ENCODE measurements at regions not wholly inside any gene's neighbourhood (a gene's known extent, or its start where the extent isn't known, plus 50 kb on each side); places are given as distances from the start of the nearest gene placed in this dataset.

DNA sequence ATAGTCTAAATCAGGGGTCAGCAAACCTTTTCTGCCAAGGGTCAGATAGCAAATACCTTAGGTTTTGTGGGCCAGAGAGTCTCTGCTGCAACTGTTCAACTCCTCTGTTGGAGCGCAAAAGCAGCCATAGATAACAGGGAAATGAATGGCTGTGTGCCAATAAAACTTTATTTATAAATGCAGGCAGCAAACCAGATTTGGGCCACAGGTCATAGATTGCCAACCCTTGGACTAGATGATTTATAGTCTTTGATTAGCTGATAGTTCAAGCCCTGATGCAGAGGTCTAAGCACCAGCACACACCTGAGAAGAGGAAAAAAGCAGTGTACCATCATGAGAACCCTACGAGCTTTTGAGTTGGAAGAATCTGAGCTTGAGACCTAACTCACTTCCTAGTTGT lies 86.0 kb upstream of the DYNLRB2 start:
- Mint-ChIP-seq H3K4me1 (no peaks in the 10 kb centered on the region), H3K27ac (ENCODE audit: low read depth) (no peak overlapping the region), H3K4me3 (no peak overlapping the region), H3K27me3 (peaks cover 45% of the 10 kb centered on the region), H3K9me3 (no peaks in the 10 kb centered on the region), H3K36me3 (ENCODE audit: insufficient read depth) (no peaks in the 10 kb centered on the region)
- no peak for DNase-seq (ENCODE audit: low spot score in 2 of 2)
- no peak for ATAC-seq (replicated peaks; ENCODE audit: extremely low read depth, poor library complexity, severe bottlenecking)

DNA sequence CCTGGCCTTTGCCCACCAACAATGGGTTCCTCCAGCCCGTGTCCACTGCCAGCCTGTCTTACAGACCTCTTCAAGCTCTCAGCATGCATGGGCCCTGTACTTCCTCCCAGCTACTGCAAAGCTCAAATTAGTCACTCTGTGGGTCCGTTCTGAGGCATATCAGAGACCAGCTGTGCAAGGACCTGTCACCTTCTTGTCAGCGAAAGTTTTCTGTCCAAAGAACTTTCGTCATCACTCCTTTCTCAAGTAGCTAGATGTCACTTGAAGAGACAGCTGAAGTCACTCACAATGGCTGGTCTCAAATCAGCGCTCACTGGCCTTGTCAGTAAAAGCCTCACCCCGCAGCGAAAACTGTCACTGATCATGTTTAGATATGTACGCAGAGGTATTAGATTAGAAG lies 91.4 kb upstream of the DYNLRB2 start:
- H3K4me1 Mint-ChIP-seq: no peaks in the 10 kb centered on the region

DNA sequence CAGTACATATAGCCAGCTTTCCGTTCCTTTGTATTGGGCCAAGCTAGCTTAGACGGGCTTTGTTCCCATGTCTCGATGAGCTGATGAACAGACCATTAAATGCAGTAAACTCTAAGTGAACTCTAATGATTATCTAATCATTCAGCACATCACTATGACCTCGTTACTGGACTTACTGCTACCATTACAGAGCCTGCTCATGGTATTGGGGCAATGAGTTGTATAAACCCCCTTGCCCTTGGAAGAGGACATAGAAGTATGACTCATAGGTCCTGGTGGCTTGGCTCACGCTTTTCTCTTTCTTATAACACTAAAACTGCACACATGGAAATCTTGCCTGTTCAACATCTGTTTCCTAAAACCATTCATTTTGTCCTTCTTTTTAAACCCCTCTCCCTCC lies 93.6 kb upstream of the DYNLRB2 start:
- DNase-seq (ENCODE audit: low spot score in 2 of 2): no peak
- Mint-ChIP-seq H3K4me3 (no peak overlapping the region), H3K9me3 (no peaks in the 10 kb centered on the region), H3K36me3 (ENCODE audit: insufficient read depth) (no peaks in the 10 kb centered on the region), H3K27me3 (peaks cover 10% of the 10 kb centered on the region), H3K27ac (ENCODE audit: low read depth) (no peak overlapping the region), H3K4me1 (no peaks in the 10 kb centered on the region)
- ATAC-seq (replicated peaks; ENCODE audit: extremely low read depth, poor library complexity, severe bottlenecking): no peak

More for the DNA sequence above, 91.4 kb upstream of the DYNLRB2 start:
- H3K9me3 Mint-ChIP-seq: no peaks in the 10 kb centered on the region
- DNase-seq (ENCODE audit: low spot score in 2 of 2) (no peak), ATAC-seq (replicated peaks; ENCODE audit: extremely low read depth, poor library complexity, severe bottlenecking) (no peak)
- H3K36me3 Mint-ChIP-seq (ENCODE audit: insufficient read depth): no peaks in the 10 kb centered on the region
- H3K4me3 Mint-ChIP-seq: no peak overlapping the region
- H3K27me3 Mint-ChIP-seq: peaks cover 10% of the 10 kb centered on the region
- no peak overlapping the region for H3K27ac Mint-ChIP-seq (ENCODE audit: low read depth)

DNA sequence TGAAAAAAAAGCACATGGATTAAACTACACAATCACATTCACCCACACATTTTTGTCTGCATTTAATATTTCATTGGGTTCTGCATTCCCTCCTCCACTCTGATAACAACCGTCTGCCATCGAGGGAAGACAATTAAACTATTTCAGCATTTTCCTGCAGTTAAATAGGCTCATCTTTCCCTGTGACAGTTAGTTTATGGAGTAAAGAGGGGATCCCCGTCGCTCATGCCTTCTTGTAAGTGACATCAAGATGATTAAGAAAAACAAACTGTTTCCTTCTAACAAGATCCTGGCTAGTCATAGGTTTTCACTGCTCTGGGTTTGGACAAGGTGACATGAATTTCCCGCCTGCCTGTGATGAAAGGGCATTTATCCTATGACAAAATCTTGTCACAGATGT lies 98.0 kb upstream of the DYNLRB2 start:
- Mint-ChIP-seq H3K4me3 (no peak overlapping the region), H3K36me3 (ENCODE audit: insufficient read depth) (no peaks in the 10 kb centered on the region), H3K9me3 (no peaks in the 10 kb centered on the region), H3K27ac (ENCODE audit: low read depth) (no peak overlapping the region), H3K4me1 (peaks cover 9% of the 10 kb centered on the region), H3K27me3 (peaks cover 7% of the 10 kb centered on the region)
- no peak for DNase-seq (ENCODE audit: low spot score in 2 of 2)
- no peak for ATAC-seq (replicated peaks; ENCODE audit: extremely low read depth, poor library complexity, severe bottlenecking)

DNA sequence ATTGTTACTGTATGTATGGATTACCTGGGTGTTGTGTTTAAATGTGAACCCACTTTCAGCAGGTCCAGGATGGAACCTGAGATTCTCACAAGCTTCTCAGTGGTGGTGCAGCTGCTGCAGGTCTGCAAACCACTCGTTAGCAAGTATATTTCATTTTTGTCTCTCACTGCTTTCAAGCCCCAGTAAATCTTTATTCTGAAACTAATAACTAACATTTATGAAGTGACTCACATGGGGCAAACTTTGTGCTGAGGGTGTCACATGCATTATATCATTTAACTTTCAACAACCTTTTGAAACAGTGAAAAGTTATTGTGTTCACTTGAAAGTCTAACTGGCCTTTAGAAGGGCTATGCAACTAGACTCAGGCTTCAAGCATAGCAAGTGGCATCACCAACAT lies 98.9 kb upstream of the DYNLRB2 start:
- no peaks in the 10 kb centered on the region for H3K9me3 Mint-ChIP-seq
- H3K4me3 Mint-ChIP-seq: no peak overlapping the region
- no peak overlapping the region for H3K27ac Mint-ChIP-seq (ENCODE audit: low read depth)
- peaks cover 13% of the 10 kb centered on the region for H3K27me3 Mint-ChIP-seq
- H3K4me1 Mint-ChIP-seq: peaks cover 9% of the 10 kb centered on the region
- ATAC-seq (replicated peaks; ENCODE audit: extremely low read depth, poor library complexity, severe bottlenecking) (no peak), DNase-seq (ENCODE audit: low spot score in 2 of 2) (no peak)
- H3K36me3 Mint-ChIP-seq (ENCODE audit: insufficient read depth): no peaks in the 10 kb centered on the region

DNA sequence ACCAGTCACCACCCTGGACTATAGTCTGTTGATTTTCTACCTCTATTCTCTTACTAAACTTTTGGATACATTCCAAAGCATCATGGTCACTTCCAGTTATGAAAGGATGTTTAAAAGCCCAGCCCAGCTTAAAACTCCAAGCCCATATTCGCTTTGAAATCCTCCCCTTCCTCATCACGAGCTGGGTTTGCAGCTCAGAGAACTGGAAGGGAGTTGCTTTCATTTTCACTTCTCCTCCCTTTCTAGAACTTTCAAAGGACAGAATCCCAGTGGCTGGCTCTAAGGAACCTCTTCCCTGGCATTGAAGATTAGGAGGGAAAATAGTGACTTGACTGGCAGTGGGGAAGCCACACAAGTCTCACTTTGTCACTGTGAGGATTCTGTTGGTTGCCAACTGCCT lies 100.1 kb upstream of the DYNLRB2 start:
- Mint-ChIP-seq H3K36me3 (ENCODE audit: insufficient read depth) (no peaks in the 10 kb centered on the region), H3K27me3 (peaks cover 13% of the 10 kb centered on the region)

DNA sequence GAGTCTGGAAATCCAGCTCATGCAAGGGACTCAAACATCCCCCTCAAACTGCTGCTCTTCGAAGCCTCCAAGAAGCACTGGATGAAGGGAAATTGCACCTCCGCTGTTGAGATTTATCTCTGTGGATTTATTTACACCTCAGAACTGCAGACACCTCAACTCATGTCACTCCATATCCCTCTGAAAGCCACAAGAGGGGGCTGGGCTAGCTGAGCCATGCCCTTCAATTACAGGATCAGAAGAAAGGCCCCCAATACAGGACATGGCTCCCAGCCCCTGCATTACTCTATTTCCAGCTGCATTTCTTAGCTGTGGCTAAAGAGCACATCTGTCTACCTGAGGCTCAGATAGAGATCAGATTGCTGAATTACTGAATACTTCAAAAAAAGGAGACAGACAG lies 103.1 kb upstream of the DYNLRB2 start:
- DNase-seq (ENCODE audit: low spot score in 2 of 2) (no peak), ATAC-seq (replicated peaks; ENCODE audit: extremely low read depth, poor library complexity, severe bottlenecking) (no peak)
- no peaks in the 10 kb centered on the region for H3K9me3 Mint-ChIP-seq
- no peak overlapping the region for H3K4me3 Mint-ChIP-seq
- H3K27ac Mint-ChIP-seq (ENCODE audit: low read depth): no peak overlapping the region
- peaks cover 29% of the 10 kb centered on the region for H3K27me3 Mint-ChIP-seq
- no peaks in the 10 kb centered on the region for H3K36me3 Mint-ChIP-seq (ENCODE audit: insufficient read depth)
- H3K4me1 Mint-ChIP-seq: peaks cover 9% of the 10 kb centered on the region

More for the DNA sequence above, 100.1 kb upstream of the DYNLRB2 start:
- Mint-ChIP-seq H3K27ac (ENCODE audit: low read depth) (peak overlapping the region; percentile 33), H3K4me3 (peak overlapping the region; percentile 43), H3K9me3 (no peaks in the 10 kb centered on the region), H3K4me1 (peaks cover 9% of the 10 kb centered on the region)
- DNase-seq (ENCODE audit: low spot score in 2 of 2) (no peak), ATAC-seq (replicated peaks; ENCODE audit: extremely low read depth, poor library complexity, severe bottlenecking) (no peak)

DNA sequence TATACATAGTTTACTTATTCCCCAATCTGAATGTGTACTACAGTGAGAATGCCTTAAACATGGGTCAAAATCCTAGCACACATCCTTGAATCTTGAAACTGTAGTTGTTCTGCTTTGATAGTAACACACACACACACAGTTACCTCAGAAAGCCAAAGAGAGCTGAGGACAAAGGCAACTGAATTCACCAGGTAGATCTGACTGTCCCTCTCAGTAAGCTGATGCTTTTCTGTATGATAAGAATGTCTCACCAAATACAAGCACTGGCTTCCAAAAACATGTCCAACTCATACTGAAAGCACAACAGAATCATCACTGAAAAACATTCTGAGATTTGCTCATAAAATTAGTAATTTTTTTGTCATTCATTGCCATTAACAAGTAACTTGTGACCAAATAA lies 104.3 kb upstream of the DYNLRB2 start:
- no peaks in the 10 kb centered on the region for H3K36me3 Mint-ChIP-seq (ENCODE audit: insufficient read depth)
- no peaks in the 10 kb centered on the region for H3K9me3 Mint-ChIP-seq
- no peak overlapping the region for H3K27ac Mint-ChIP-seq (ENCODE audit: low read depth)
- no peak for DNase-seq (ENCODE audit: low spot score in 2 of 2)
- H3K4me3 Mint-ChIP-seq: no peak overlapping the region
- H3K4me1 Mint-ChIP-seq: peaks cover 9% of the 10 kb centered on the region
- H3K27me3 Mint-ChIP-seq: peaks cover 41% of the 10 kb centered on the region
- no peak for ATAC-seq (replicated peaks; ENCODE audit: extremely low read depth, poor library complexity, severe bottlenecking)

DNA sequence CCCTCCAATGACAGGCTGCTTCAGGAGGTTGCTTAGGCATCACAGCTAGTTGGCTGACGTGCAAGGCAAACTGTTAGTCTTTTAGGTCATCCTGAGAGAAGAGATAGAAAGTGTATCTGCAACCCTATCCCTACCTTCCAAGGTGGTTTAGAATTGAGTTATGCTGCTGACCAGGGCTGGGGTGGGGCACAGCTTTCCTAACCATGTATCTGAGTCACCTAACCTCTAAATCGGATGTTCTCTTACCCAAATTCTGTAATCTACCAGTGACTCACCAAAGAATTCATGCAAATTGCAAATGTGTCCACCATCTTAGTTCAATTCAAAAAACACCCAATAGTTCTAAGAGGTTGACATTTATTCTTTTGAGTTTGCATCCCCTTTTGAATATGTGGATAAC lies 107.2 kb upstream of the DYNLRB2 start:
- Mint-ChIP-seq H3K36me3 (ENCODE audit: insufficient read depth) (no peaks in the 10 kb centered on the region), H3K27ac (ENCODE audit: low read depth) (no peak overlapping the region), H3K4me3 (no peak overlapping the region), H3K9me3 (peaks cover 5% of the 10 kb centered on the region), H3K4me1 (no peaks in the 10 kb centered on the region), H3K27me3 (peaks cover 65% of the 10 kb centered on the region)
- DNase-seq (ENCODE audit: low spot score in 2 of 2): no peak
- ATAC-seq (replicated peaks; ENCODE audit: extremely low read depth, poor library complexity, severe bottlenecking): no peak

DNA sequence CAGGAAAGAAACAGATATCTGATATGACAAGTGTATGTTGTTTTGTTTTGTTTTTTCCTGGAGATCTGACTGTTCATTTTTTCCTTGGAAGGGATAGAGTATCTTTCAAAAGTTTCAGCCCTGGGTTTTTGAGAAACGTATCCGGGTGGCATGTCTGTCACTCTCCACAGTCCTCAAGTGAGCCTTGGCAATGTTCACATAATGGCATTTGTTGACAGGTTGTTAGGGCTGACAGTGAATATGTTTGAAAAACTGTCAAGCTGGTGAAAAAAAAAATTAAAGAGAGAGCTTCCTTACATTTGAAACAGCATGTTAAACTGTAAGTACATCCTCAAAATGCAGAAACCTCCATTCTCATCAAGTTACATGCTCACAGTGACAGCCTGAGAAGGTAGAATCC lies 113.0 kb upstream of the DYNLRB2 start:
- Mint-ChIP-seq H3K4me3 (no peak overlapping the region), H3K27me3 (peaks cover 77% of the 10 kb centered on the region)

DNA sequence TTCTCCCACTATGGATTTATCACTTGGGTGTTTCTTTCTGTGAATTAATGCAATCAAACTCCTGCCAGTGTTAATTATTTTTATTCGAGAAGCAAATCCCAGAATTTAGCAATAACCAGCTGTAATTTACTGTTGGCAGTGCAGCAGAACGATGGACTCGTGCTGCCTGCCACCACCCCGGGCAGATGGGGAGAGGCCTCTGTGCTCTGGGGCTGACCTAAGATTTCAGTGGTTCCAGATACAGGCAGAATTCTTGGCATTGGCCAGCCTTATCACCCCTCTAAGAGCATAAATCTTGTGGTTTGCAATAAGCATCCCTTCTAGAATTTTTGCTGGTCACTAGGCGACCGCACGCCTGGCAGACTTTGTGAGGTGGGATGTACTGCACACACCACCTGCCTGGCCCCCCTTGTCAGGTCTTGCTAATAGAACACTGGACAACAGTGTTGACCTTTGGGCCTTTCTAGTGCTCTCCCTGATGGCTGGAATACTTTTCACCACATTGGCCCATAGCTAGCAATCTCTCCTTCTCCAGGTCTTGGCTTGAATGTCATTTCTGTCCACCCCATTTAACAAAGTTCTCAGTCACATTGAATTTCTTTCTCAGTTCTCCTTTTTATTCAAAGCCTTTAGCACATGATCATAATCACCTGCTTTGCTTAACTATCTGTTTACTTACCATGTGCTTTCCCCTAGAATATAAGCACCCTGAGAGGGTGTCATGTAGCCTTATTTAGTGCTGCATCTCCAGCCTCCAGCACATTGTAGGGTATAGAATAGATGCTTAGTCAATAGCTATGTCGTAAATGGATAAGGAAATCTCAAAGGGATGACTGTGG lies 122.1 kb upstream of the DYNLRB2 start:
- no peaks in the 10 kb centered on the region for H3K36me3 Mint-ChIP-seq (ENCODE audit: insufficient read depth)
- H3K27ac Mint-ChIP-seq (ENCODE audit: low read depth): no peak overlapping the region
- H3K4me3 Mint-ChIP-seq: no peak overlapping the region
- peaks cover 67% of the 10 kb centered on the region for H3K27me3 Mint-ChIP-seq
- H3K4me1 Mint-ChIP-seq: no peaks in the 10 kb centered on the region
- DNase-seq (ENCODE audit: low spot score in 2 of 2) (no peak), ATAC-seq (replicated peaks; ENCODE audit: extremely low read depth, poor library complexity, severe bottlenecking) (no peak)
- H3K9me3 Mint-ChIP-seq: no peaks in the 10 kb centered on the region

More for the DNA sequence above, 113.0 kb upstream of the DYNLRB2 start:
- ATAC-seq (replicated peaks; ENCODE audit: extremely low read depth, poor library complexity, severe bottlenecking) (no peak), DNase-seq (ENCODE audit: low spot score in 2 of 2) (no peak)
- Mint-ChIP-seq H3K27ac (ENCODE audit: low read depth) (no peak overlapping the region), H3K36me3 (ENCODE audit: insufficient read depth) (no peaks in the 10 kb centered on the region), H3K9me3 (peaks cover 5% of the 10 kb centered on the region), H3K4me1 (no peaks in the 10 kb centered on the region)

DNA sequence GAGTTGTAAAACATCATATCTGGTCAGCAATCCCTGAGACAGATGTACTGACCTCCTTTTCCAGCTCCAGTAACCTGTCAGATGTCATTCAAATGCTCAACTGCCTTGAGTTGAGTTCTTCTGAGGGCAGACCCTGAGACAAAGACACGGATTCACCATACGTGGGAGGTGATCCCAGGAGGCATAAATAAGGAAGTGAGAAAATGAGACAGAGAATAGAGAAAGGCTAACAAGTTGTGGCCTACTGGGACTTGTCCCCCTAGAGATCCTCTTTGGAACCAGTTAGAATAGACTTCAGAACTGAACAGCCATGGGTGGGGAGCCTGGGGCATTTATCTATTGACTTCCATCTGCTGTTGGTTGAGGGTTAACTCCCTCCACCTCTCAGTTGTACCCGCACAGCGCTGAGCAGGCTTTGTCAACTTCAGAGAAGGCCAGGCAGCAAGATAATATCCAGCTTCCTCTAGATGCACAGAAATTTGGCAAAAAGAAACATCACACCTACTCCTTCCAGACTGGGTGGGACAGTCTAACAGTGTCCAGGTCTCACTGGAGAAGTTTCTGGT lies 123.0 kb upstream of the DYNLRB2 start:
- ATAC-seq (replicated peaks; ENCODE audit: extremely low read depth, poor library complexity, severe bottlenecking) (no peak), DNase-seq (ENCODE audit: low spot score in 2 of 2) (no peak)
- H3K27ac Mint-ChIP-seq (ENCODE audit: low read depth): no peak overlapping the region
- no peaks in the 10 kb centered on the region for H3K4me1 Mint-ChIP-seq
- no peaks in the 10 kb centered on the region for H3K36me3 Mint-ChIP-seq (ENCODE audit: insufficient read depth)
- H3K4me3 Mint-ChIP-seq: no peak overlapping the region
- no peaks in the 10 kb centered on the region for H3K9me3 Mint-ChIP-seq
- H3K27me3 Mint-ChIP-seq: peaks cover 64% of the 10 kb centered on the region

DNA sequence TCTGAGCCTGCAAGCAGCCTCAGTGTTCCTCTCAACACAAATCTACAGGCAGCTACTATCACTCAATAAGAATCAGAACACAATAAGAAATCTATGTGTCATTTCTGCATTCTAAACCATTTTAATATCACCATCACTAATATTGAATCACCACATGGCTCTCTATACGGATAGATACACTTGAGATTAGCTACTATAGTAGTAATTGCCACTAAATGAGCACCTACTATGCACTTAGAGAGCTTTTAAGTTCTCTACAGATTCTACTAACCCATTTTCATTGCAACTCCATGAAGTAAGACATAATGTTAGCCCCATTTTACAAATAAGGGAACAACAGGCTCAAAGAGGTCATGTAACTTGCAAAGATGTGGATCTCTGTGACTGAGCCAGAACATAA lies 132.8 kb upstream of the DYNLRB2 start:
- no peak for DNase-seq (ENCODE audit: low spot score in 2 of 2)
- Mint-ChIP-seq H3K9me3 (no peaks in the 10 kb centered on the region), H3K36me3 (ENCODE audit: insufficient read depth) (no peaks in the 10 kb centered on the region), H3K27me3 (peaks cover 57% of the 10 kb centered on the region), H3K27ac (ENCODE audit: low read depth) (no peak overlapping the region), H3K4me1 (no peaks in the 10 kb centered on the region), H3K4me3 (no peak overlapping the region)
- ATAC-seq (replicated peaks; ENCODE audit: extremely low read depth, poor library complexity, severe bottlenecking): no peak

Data from central memory CD8-positive, alpha-beta T cell (primary cell).